Suprapubic skin (tissue), 4 donors: ENCODE measurements at regions not wholly inside any gene's neighbourhood (a gene's known extent, or its start where the extent isn't known, plus 50 kb on each side); places are given as distances from the start of the nearest gene placed in this dataset.
"Not testable (repeated sequence)": the region's sequence is repeated elsewhere in the genome, so short reads cannot be mapped to it uniquely, and the experiment has no call there.

Source experiments
- DNase-seq, 2 donors: peaks; one replicate each; pipeline ENCODE4 v3.0.0-alpha.2; 2019; ENCODE audit warnings: low spot score in 2 of 2
- H3K27ac ChIP-seq: fragments of 200-600 bp; sonication (generic); one replicate; pipeline ENCODE4 v1.5.1; 2019
- H3K27me3 ChIP-seq: fragments of 200-600 bp; sonication (generic); one replicate; pipeline ENCODE4 v1.5.1; 2019
- H3K36me3 ChIP-seq: fragments of 200-600 bp; sonication (generic); one replicate; pipeline ENCODE4 v1.5.1; 2019
- H3K4me1 ChIP-seq: fragments of 200-600 bp; sonication (generic); one replicate; pipeline ENCODE4 v1.5.1; 2019
- H3K4me3 ChIP-seq: fragments of 200-600 bp; sonication (generic); one replicate; pipeline ENCODE4 v1.5.1; 2019; ENCODE audit warnings: mild to moderate bottlenecking
- H3K9me3 ChIP-seq: fragments of 200-600 bp; sonication (generic); one replicate; pipeline ENCODE4 v1.5.1; 2019
- CTCF ChIP-seq, 2 donors: fragments of 200-600 bp in 1 of 2; fragments of 450-650 bp in 1 of 2; sonication (generic) in 1 of 2; IDR thresholded peaks; one replicate each; pipeline ENCODE4 v1.5.1; 2016 to 2019; ENCODE audit warnings: antibody characterized with exemption in 2 of 2, mild to moderate bottlenecking in 1 of 2, moderate library complexity in 1 of 2
- EP300 ChIP-seq: sonication (generic); formaldehyde crosslinking; IDR thresholded peaks from one replicate; pipeline ENCODE4 v1.6.1; 2017; ENCODE audit warnings: antibody characterized with exemption
- POLR2A ChIP-seq, 2 donors: fragments of 450-650 bp; IDR thresholded peaks; one replicate each; pipeline ENCODE4 v1.6.1; 2017; ENCODE audit warnings: antibody characterized with exemption in 2 of 2, mild to moderate bottlenecking in 2 of 2, moderate library complexity in 2 of 2
- POLR2AphosphoS5 ChIP-seq, 3 donors: sonication (generic); formaldehyde crosslinking; IDR thresholded peaks; one replicate each; pipeline ENCODE4 v1.6.1; 2017; ENCODE audit warnings: antibody characterized with exemption in 3 of 3
- WGBS: methylation state at CpG from one replicate; pipeline ENCODE4 v1.1.5; 2018; 5-methylcytosine and 5-hydroxymethylcytosine counted together

- WGBS, result 100% methylated on average over 1 of the region's 1 CpG
- H3K9me3 ChIP-seq, result peaks cover 5% of the 10 kb centered on the region
- H3K27me3 ChIP-seq, result no peaks in the 10 kb centered on the region
- no peak overlapping the region for H3K4me3 ChIP-seq
- no peak for TF ChIP-seq CTCF (IDR thresholded peaks at IDR 0.05)
- no peak for TF ChIP-seq POLR2A (IDR thresholded peaks at IDR 0.05)
- TF ChIP-seq EP300, result no peak
- TF ChIP-seq POLR2AphosphoS5 (IDR thresholded peaks at IDR 0.05), result no peak
- H3K27ac ChIP-seq, result no peak overlapping the region
- no peaks in the 10 kb centered on the region for H3K4me1 ChIP-seq
- H3K36me3 ChIP-seq, result no peaks in the 10 kb centered on the region
- DNase-seq, result no peak
These were observed 115.5 kb downstream of the ZNF736 start for GRCh38 chr7:64429232-64429631.

- not testable (repeated sequence) for H3K36me3 ChIP-seq
- H3K9me3 ChIP-seq, result peaks cover 11% of the 10 kb centered on the region
These were observed 111.7 kb downstream of the ZNF736 start for GRCh38 chr7:64425436-64425835.

GRCh38 chr7:64407148-64407547, 93.4 kb downstream of the ZNF736 start:
- Histone ChIP-seq H3K27me3 (no peaks in the 10 kb centered on the region), H3K4me3 (no peak overlapping the region), H3K27ac (no peak overlapping the region), H3K36me3 (no peaks in the 10 kb centered on the region), H3K9me3 (peaks cover 19% of the 10 kb centered on the region), H3K4me1 (no peaks in the 10 kb centered on the region)
- TF ChIP-seq POLR2A (IDR thresholded peaks at IDR 0.05), result no peak
- no peak for DNase-seq
- 95% methylated on average over 18 of the region's 18 CpGs for WGBS

More at GRCh38 chr7:64425436-64425835, 111.7 kb downstream of the ZNF736 start:
- H3K27me3 ChIP-seq, H3K27ac ChIP-seq, DNase-seq, H3K4me3 ChIP-seq, H3K4me1 ChIP-seq: not testable (repeated sequence)
